K562 (cell line): ENCODE measurements at regions not wholly inside any gene's neighbourhood (a gene's known extent, or its start where the extent isn't known, plus 50 kb on each side); places are given as distances from the start of the nearest gene placed in this dataset.

Experiments used
- CHD1 ChIP-seq: fragments of 200-600 bp; sonication (generic); IDR thresholded peaks from one replicate; pipeline ENCODE4 v1.6.1; 2012; ENCODE audit warnings: mild to moderate bottlenecking, moderate library complexity, low read length, inconsistent platforms
- RBFOX2 ChIP-seq: fragments of 200-400 bp; formaldehyde crosslinking; IDR thresholded peaks from 2 replicates; pipeline ENCODE4 v1.6.1; 2017; ENCODE audit warnings: low read depth, mild to moderate bottlenecking, low read length, moderate library complexity
- TF ChIP-seq, protein P1 (sequence below): fragments of 450-650 bp; IDR thresholded peaks from 2 replicates; pipeline ENCODE4 v1.6.1; 2016; ENCODE audit warnings: mild to moderate bottlenecking, moderate library complexity

DNA sequence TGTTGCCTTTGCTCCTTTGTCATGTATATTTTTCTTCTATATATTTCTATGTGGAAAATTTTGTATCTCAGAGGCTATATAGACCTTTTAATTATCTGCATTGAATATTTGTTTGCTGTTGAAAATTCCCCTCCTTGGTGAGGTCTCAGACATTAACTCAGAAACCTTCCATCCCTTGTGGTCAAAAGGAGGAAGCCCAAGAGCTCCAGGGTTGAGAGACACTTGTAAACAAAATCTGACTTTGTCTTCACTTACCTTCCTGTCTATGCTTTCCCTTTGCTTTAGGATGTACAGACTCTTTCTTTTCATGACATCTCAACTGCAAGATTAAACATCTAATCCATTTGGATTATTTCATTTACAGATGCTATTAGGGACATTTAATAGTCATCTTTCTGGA is 157.5 kb downstream of the PCDH20 start (continued):
- TF ChIP-seq, protein P1, sequence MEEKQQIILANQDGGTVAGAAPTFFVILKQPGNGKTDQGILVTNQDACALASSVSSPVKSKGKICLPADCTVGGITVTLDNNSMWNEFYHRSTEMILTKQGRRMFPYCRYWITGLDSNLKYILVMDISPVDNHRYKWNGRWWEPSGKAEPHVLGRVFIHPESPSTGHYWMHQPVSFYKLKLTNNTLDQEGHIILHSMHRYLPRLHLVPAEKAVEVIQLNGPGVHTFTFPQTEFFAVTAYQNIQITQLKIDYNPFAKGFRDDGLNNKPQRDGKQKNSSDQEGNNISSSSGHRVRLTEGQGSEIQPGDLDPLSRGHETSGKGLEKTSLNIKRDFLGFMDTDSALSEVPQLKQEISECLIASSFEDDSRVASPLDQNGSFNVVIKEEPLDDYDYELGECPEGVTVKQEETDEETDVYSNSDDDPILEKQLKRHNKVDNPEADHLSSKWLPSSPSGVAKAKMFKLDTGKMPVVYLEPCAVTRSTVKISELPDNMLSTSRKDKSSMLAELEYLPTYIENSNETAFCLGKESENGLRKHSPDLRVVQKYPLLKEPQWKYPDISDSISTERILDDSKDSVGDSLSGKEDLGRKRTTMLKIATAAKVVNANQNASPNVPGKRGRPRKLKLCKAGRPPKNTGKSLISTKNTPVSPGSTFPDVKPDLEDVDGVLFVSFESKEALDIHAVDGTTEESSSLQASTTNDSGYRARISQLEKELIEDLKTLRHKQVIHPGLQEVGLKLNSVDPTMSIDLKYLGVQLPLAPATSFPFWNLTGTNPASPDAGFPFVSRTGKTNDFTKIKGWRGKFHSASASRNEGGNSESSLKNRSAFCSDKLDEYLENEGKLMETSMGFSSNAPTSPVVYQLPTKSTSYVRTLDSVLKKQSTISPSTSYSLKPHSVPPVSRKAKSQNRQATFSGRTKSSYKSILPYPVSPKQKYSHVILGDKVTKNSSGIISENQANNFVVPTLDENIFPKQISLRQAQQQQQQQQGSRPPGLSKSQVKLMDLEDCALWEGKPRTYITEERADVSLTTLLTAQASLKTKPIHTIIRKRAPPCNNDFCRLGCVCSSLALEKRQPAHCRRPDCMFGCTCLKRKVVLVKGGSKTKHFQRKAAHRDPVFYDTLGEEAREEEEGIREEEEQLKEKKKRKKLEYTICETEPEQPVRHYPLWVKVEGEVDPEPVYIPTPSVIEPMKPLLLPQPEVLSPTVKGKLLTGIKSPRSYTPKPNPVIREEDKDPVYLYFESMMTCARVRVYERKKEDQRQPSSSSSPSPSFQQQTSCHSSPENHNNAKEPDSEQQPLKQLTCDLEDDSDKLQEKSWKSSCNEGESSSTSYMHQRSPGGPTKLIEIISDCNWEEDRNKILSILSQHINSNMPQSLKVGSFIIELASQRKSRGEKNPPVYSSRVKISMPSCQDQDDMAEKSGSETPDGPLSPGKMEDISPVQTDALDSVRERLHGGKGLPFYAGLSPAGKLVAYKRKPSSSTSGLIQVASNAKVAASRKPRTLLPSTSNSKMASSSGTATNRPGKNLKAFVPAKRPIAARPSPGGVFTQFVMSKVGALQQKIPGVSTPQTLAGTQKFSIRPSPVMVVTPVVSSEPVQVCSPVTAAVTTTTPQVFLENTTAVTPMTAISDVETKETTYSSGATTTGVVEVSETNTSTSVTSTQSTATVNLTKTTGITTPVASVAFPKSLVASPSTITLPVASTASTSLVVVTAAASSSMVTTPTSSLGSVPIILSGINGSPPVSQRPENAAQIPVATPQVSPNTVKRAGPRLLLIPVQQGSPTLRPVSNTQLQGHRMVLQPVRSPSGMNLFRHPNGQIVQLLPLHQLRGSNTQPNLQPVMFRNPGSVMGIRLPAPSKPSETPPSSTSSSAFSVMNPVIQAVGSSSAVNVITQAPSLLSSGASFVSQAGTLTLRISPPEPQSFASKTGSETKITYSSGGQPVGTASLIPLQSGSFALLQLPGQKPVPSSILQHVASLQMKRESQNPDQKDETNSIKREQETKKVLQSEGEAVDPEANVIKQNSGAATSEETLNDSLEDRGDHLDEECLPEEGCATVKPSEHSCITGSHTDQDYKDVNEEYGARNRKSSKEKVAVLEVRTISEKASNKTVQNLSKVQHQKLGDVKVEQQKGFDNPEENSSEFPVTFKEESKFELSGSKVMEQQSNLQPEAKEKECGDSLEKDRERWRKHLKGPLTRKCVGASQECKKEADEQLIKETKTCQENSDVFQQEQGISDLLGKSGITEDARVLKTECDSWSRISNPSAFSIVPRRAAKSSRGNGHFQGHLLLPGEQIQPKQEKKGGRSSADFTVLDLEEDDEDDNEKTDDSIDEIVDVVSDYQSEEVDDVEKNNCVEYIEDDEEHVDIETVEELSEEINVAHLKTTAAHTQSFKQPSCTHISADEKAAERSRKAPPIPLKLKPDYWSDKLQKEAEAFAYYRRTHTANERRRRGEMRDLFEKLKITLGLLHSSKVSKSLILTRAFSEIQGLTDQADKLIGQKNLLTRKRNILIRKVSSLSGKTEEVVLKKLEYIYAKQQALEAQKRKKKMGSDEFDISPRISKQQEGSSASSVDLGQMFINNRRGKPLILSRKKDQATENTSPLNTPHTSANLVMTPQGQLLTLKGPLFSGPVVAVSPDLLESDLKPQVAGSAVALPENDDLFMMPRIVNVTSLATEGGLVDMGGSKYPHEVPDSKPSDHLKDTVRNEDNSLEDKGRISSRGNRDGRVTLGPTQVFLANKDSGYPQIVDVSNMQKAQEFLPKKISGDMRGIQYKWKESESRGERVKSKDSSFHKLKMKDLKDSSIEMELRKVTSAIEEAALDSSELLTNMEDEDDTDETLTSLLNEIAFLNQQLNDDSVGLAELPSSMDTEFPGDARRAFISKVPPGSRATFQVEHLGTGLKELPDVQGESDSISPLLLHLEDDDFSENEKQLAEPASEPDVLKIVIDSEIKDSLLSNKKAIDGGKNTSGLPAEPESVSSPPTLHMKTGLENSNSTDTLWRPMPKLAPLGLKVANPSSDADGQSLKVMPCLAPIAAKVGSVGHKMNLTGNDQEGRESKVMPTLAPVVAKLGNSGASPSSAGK = no peak
- TF ChIP-seq CHD1 (no peak), RBFOX2 (no peak)
- TF ChIP-seq, all 486 proteins: peak for 0
